ENCODE measurements at regions not wholly inside any gene's neighbourhood (a gene's known extent, or its start where the extent isn't known, plus 50 kb on each side); places are given as distances from the start of the nearest gene placed in this dataset.
A peak's percentile ranks its signal among the peaks of the same experiment; 100 is the strongest.

DNA sequence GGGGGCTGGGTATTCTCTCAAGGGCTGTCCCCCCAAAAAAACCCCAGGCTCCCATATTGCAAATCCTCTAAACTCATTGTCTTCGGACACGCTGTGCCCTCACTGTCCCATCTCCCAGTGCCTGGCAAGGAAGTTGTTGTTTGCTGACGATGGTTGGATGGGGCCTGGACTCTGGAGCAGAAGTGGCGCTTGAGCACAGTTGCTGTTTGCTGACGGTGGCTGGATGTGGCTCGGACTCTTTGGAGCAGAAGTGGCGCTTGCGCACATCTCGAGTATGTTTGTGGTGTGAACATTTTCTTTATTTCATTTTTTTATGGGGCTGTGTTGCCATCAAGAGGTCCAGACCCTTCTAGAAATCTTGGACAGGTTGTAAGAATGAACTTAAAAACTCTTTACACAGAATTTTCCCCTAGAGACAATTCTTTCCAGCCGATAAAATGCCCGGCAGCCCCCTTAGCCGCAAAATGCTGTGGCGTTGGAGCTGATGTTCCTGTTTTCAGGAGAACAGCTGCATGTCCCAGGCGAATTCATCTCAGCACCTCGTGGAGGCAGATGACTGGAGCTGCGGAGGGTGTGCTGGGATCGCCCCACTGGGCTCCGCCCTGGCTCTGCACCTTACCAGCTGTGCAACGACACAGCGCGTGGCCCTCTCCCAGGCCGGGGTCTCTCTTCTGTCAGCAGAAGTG lies 1167.4 kb downstream of the BRD1 start:
- DNase-seq (no peak), ATAC-seq (no peak)
- Histone ChIP-seq H3K36me3 (no peaks in the 10 kb centered on the region), H3K27me3 (peaks cover 0 to 10% (median 0%) of the 10 kb centered on the region in 9 donors), H3K27ac (no peak overlapping the region), H3K9me3 (peaks cover 0 to 15% (median 7%) of the 10 kb centered on the region in 12 donors), H3K4me1 (no peaks in the 10 kb centered on the region), H3K4me3 (no peak overlapping the region)
- TF ChIP-seq, protein P1, sequence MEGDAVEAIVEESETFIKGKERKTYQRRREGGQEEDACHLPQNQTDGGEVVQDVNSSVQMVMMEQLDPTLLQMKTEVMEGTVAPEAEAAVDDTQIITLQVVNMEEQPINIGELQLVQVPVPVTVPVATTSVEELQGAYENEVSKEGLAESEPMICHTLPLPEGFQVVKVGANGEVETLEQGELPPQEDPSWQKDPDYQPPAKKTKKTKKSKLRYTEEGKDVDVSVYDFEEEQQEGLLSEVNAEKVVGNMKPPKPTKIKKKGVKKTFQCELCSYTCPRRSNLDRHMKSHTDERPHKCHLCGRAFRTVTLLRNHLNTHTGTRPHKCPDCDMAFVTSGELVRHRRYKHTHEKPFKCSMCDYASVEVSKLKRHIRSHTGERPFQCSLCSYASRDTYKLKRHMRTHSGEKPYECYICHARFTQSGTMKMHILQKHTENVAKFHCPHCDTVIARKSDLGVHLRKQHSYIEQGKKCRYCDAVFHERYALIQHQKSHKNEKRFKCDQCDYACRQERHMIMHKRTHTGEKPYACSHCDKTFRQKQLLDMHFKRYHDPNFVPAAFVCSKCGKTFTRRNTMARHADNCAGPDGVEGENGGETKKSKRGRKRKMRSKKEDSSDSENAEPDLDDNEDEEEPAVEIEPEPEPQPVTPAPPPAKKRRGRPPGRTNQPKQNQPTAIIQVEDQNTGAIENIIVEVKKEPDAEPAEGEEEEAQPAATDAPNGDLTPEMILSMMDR (IDR thresholded peaks at IDR 0.05) = no peak
- no peak for TF ChIP-seq POLR2A (IDR thresholded peaks at IDR 0.05)
- intact Hi-C loops (cut with DNase I) = no loop called here
- 68 to 81% (median 72%) methylated on average over 22 of the region's 22 CpGs for WGBS, 4 donors

DNA sequence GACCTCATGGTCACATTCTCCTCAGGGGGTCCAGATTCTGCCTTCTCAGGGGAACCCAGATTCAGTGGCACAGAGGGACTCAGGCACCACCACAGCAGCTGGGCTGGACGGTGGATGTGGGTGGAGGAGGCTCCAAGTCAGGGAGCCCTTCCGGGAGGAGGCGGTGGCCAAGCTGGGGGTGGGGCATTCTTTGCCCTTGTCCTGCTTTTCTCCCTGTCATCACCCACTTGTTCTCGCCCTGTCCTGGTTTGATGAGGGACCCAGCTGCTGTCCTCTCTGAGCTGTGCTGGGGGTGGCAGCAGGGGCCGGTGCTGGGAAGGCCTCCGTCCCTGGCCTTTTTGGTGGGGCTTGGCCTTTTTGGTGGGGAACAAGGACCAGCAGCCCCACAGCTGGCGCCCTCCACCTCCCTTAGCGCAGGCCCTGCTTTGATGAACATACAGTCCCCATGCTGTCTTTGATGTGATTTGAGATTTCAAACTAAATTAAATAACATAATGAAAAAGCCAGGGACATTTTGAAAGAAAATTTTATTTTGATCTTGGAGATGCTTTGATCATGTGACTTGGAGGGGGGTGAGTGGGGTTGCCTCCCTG lies 1168.2 kb downstream of the BRD1 start:
- no peak for TF ChIP-seq POLR2A (IDR thresholded peaks at IDR 0.05)
- TF ChIP-seq, protein P1 (IDR thresholded peaks at IDR 0.05) = no peak
- intact Hi-C loops (cut with DNase I) = loop anchor here in 1 of 10 donors (5.0 kb wide), 1 partner anchor 633 kb away; no protein-coding TSS in a partner anchor
- DNase-seq = peak in 1 of 5 donors; percentile 46
- Histone ChIP-seq H3K4me1 (no peaks in the 10 kb centered on the region), H3K27me3 (peaks cover 0 to 10% (median 0%) of the 10 kb centered on the region in 9 donors), H3K4me3 (no peak overlapping the region), H3K36me3 (no peaks in the 10 kb centered on the region), H3K27ac (no peak overlapping the region), H3K9me3 (peaks cover 0 to 18% (median 7%) of the 10 kb centered on the region in 12 donors)
- ATAC-seq = peak in 2 of 4 donors; percentile 46 to 52
- 27 to 42% (median 36%) methylated on average over 8 of the region's 8 CpGs for WGBS, 4 donors

DNA sequence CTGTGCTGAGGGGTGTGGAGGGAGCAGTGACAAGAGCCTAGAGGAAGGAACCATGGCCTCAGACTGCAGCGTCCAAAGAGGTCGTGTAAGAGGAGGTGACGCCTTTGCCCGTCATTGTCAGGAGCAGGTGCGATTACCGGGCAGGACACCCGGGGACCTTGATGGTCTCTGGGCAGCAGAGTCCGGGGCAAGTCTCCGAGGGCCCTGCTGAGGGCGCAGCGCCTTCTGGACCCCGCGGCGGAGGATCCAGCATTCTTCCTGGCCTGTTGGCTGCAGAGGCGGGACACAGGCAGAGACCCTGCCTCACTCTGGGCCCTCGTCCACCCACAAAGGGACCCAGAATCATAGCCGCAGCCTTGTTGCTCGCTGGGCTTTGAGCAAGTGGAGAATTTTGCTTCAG lies 1168.8 kb downstream of the BRD1 start:
- TF ChIP-seq, protein P1 (IDR thresholded peaks at IDR 0.05) = no peak
- no peak for TF ChIP-seq POLR2A (IDR thresholded peaks at IDR 0.05)
- Histone ChIP-seq H3K4me1 (no peaks in the 10 kb centered on the region), H3K36me3 (no peaks in the 10 kb centered on the region), H3K4me3 (no peak overlapping the region), H3K27me3 (peaks cover 0 to 10% (median 0%) of the 10 kb centered on the region in 9 donors), H3K27ac (no peak overlapping the region), H3K9me3 (peaks cover 0 to 16% (median 6%) of the 10 kb centered on the region in 12 donors)
- DNase-seq (no peak), ATAC-seq (no peak)
- 83 to 86% (median 84%) methylated on average over 15 to 18 of the region's 18 CpGs for WGBS, 4 donors
- intact Hi-C loops (cut with DNase I) = loop anchor here in 1 of 10 donors (5.0 kb wide), 1 partner anchor 633 kb away; no protein-coding TSS in a partner anchor

DNA sequence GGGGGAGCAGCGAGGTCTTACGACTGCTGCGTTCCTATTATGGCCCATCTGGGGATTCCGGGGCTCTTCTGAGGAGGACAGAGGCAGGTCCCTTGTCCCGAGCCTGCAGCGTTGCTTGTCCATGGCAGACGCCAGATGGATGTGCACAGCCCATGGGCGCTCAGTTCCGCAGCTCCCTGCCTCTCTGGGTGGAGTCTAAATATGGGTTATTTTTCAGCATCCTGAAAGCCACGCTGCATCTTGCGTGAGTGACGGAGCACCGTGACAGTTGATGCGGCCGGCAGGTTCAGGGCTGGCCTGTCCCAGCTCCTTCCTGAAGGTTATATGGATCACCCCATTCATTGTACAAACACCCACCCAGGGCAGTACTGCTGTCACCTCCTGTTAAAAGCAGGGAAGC lies 1169.4 kb downstream of the BRD1 start:
- Histone ChIP-seq H3K9me3 (peaks cover 0 to 9% (median under 1%) of the 10 kb centered on the region in 12 donors), H3K27ac (no peak overlapping the region), H3K4me1 (no peaks in the 10 kb centered on the region), H3K27me3 (peaks cover 0 to 10% (median 0%) of the 10 kb centered on the region in 9 donors), H3K4me3 (no peak overlapping the region), H3K36me3 (no peaks in the 10 kb centered on the region)
- WGBS, 4 donors = 73 to 89% (median 87%) methylated on average over 7 to 15 of the region's 15 CpGs
- ATAC-seq (no peak), DNase-seq (no peak)
- intact Hi-C loops (cut with DNase I) = loop anchor here in 1 of 10 donors (5.0 kb wide), 1 partner anchor 634 kb away; no protein-coding TSS in a partner anchor
- TF ChIP-seq POLR2A (IDR thresholded peaks at IDR 0.05) = no peak
- TF ChIP-seq, protein P1 (IDR thresholded peaks at IDR 0.05) = no peak

Measured in heart left ventricle (tissue), 16 donors.